IPS DF 6.9 (cell line): ENCODE measurements at regions not wholly inside any gene's neighbourhood (a gene's known extent, or its start where the extent isn't known, plus 50 kb on each side); places are given as distances from the start of the nearest gene placed in this dataset.

Experiments
- DNase-seq: peaks from one replicate; pipeline ENCODE4 v3.0.0-alpha.2; 2013; ENCODE audit warnings: low read depth, low spot score
- H3K27ac ChIP-seq: one replicate; pipeline ENCODE4 v1.5.1; 2013; ENCODE audit warnings: low read length, control low read depth
- H3K27me3 ChIP-seq: 2 replicates; pipeline ENCODE4 v1.6.1; 2013; ENCODE audit warnings: mild to moderate bottlenecking, low read length; ENCODE audit not compliant: control insufficient read depth, insufficient read depth
- H3K36me3 ChIP-seq: 2 replicates; pipeline ENCODE4 v1.6.1; 2013; ENCODE audit warnings: low read length; ENCODE audit not compliant: control insufficient read depth, insufficient read depth
- H3K4me1 ChIP-seq: 2 replicates; pipeline ENCODE4 v1.6.1; 2013; ENCODE audit warnings: low read length; ENCODE audit not compliant: control insufficient read depth, insufficient read depth
- H3K4me3 ChIP-seq: 2 replicates; pipeline ENCODE4 v1.5.1; 2013; ENCODE audit warnings: mild to moderate bottlenecking, low read length
- H3K9me3 ChIP-seq: 2 replicates; pipeline ENCODE4 v1.6.1; 2013; ENCODE audit warnings: low read length, inconsistent platforms; ENCODE audit not compliant: control insufficient read depth, insufficient read depth
- WGBS: extraction: QIAGEN DNeasy Blood & Tissue Kit; methylation state at CpG from one replicate; pipeline ENCODE4 v1.1.7; 2013; ENCODE audit warnings: mixed read lengths, missing lambda C conversion rate; ENCODE audit not compliant: insufficient read length, insufficient coverage; 5-methylcytosine and 5-hydroxymethylcytosine counted together

DNA sequence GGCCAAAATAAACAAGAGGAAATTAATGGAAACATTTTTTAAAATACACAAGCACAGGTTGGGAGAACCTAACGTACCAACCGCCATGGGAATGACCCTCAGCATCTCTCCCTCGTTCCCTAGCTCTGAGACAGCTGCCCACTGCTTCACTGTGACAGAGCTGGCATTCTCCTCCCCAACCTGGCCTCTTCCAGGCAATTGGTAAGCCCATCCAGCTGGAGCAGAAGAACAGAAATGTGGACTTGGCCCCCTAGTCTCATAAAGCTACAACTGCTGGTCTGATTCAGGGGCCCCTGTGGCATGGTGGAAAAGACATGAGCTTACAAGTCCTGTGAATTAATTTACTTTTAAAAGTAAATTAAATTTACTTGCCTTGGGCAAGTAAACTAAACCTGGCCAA is 245.1 kb downstream of the PTTG2 start:
- Histone ChIP-seq H3K9me3 (no peaks in the 10 kb centered on the region), H3K4me1 (0 out of 2 replicates have a peak, but pooled peaks cover 1% of the 10 kb centered on the region), H3K27me3 (no peaks in the 10 kb centered on the region), H3K27ac (no peak overlapping the region), H3K4me3 (no peak overlapping the region), H3K36me3 (no peaks in the 10 kb centered on the region)
- no CpG with 5 or more reads among the region's 3 CpGs for WGBS
- DNase-seq: no peak

DNA sequence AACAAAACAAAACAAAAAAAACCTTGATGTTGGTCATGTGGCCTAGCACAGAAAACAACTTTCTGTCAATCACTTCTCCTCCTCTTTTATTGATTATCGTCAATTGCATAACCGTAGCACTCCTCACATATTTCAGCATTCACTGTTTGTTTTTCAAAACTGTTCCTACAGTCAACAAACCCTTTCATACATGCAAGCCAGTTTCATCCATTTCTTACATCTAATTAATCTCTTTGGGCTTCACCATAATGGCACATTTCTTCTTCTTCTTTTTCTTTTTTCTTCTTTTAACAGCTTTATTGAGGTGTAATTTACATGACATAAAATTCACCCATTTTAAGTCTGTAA is 246.9 kb downstream of the PTTG2 start:
- no peaks in the 10 kb centered on the region for H3K27me3 ChIP-seq
- WGBS: no CpG with 5 or more reads among the region's 2 CpGs
- H3K27ac ChIP-seq: no peak overlapping the region
- H3K4me1 ChIP-seq: 0 out of 2 replicates have a peak, but pooled peaks cover 1% of the 10 kb centered on the region
- H3K9me3 ChIP-seq: no peaks in the 10 kb centered on the region
- H3K4me3 ChIP-seq: no peak overlapping the region
- no peak for DNase-seq
- no peaks in the 10 kb centered on the region for H3K36me3 ChIP-seq

- H3K27ac ChIP-seq: no peak overlapping the region
- no CpG with 5 or more reads among the region's 2 CpGs for WGBS
- no peak overlapping the region for H3K4me3 ChIP-seq
- DNase-seq: no peak
- no peaks in the 10 kb centered on the region for H3K9me3 ChIP-seq
- H3K36me3 ChIP-seq: no peaks in the 10 kb centered on the region
- H3K27me3 ChIP-seq: no peaks in the 10 kb centered on the region
- H3K4me1 ChIP-seq: 0 out of 2 replicates have a peak, but pooled peaks cover 1% of the 10 kb centered on the region
These were observed 249.5 kb downstream of the PTTG2 start for GRCh38 chr4:38209654-38210053.

GRCh38 chr4:38210396-38211114 is 250.4 kb downstream of the PTTG2 start:
- no peaks in the 10 kb centered on the region for H3K27me3 ChIP-seq
- no peak overlapping the region for H3K27ac ChIP-seq
- no peaks in the 10 kb centered on the region for H3K36me3 ChIP-seq
- DNase-seq: no peak
- WGBS: no CpG with 5 or more reads among the region's 11 CpGs
- H3K4me3 ChIP-seq: no peak overlapping the region
- 0 out of 2 replicates have a peak, but pooled peaks cover 1% of the 10 kb centered on the region for H3K4me1 ChIP-seq
- no peaks in the 10 kb centered on the region for H3K9me3 ChIP-seq

DNA sequence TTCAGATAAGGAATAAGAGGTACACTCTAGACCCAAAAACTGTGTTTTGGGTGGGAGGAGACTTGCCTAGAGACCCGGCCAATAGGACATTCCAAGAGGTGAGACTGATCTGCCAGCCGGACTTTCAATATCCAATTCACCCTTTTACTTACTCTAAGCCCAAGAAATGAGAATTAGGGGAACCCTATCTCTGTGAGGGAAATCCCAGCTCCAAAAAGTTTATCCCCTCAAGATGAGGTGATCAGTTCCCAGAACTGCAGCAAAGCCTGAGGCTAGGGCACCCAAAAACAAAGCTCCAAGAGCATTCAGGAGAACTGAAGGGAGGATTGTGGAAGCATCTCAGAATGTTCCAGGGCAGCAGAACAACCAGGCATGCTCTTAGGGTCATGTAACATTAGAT is 251.7 kb downstream of the PTTG2 start:
- no peaks in the 10 kb centered on the region for H3K36me3 ChIP-seq
- no peak overlapping the region for H3K27ac ChIP-seq
- DNase-seq: no peak
- H3K4me3 ChIP-seq: no peak overlapping the region
- H3K27me3 ChIP-seq: no peaks in the 10 kb centered on the region
- H3K4me1 ChIP-seq: 0 out of 2 replicates have a peak, but pooled peaks cover 1% of the 10 kb centered on the region
- WGBS: no CpG with 5 or more reads among the region's 2 CpGs
- no peaks in the 10 kb centered on the region for H3K9me3 ChIP-seq

DNA sequence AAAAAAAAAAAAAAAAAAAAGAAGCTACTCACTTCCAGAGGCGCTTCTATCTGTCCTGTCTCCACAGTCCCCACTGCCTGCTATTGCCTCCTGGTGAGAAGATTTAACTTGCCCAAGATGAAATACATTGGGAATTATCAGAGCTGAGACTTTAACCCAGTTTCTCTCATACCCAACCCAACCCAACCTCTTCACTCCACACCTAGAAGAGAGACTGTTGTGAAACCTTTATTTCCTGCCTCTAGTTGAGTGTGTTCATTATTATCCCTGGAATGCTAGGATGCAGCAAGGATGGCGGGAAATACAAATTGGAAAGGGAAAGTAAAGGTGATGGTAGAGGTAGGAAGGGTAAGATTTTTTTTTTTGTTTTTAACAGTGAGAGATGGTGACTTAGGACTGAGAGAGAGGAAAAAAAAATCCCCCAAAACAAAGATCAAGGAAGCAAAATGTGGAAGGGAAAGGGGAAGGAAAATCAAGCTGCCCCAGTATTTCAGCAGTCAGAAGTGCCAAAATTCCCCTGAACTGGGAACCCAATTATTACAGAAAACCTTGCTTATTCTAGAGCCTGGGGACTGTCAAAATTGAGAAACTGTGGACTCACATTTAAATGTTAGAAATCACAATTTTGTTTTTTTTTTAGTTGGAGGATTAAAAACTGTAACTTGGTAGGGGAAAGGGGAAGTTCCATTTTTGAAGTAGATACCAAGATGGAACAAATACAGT is 253.0 kb downstream of the PTTG2 start:
- no peak overlapping the region for H3K27ac ChIP-seq
- no peaks in the 10 kb centered on the region for H3K27me3 ChIP-seq
- no peaks in the 10 kb centered on the region for H3K36me3 ChIP-seq
- H3K4me1 ChIP-seq: 0 out of 2 replicates have a peak, but pooled peaks cover 1% of the 10 kb centered on the region
- H3K4me3 ChIP-seq: no peak overlapping the region
- no peaks in the 10 kb centered on the region for H3K9me3 ChIP-seq
- WGBS: 100% methylated on average over 1 of the region's 2 CpGs
- no peak for DNase-seq

GRCh38 chr4:38222892-38223291 is 262.7 kb downstream of the PTTG2 start:
- H3K9me3 ChIP-seq: no peaks in the 10 kb centered on the region
- WGBS: no CpG with 5 or more reads among the region's 2 CpGs
- no peak overlapping the region for H3K27ac ChIP-seq
- H3K27me3 ChIP-seq: no peaks in the 10 kb centered on the region
- H3K4me3 ChIP-seq: no peak overlapping the region
- no peaks in the 10 kb centered on the region for H3K4me1 ChIP-seq
- H3K36me3 ChIP-seq: no peaks in the 10 kb centered on the region
- DNase-seq: no peak

DNA sequence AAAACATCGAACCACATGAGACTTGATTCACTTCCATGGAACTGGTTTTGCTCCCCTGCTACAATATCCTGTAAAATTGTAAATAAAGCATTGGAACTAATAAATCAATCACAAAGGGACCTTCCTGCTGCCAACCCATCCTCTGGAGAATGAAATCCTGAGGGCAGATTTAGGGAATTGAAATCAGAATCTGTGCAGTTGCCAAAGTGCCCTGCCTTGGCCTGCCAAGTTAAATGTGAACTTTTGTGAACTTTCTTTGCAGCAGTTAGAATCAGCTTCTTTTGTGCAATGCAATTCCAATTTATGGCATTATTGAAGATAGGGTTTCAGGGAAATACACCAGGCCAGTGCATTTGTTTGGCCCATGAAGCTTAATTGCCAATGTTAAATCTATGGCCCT is 263.1 kb downstream of the PTTG2 start:
- H3K4me3 ChIP-seq: no peak overlapping the region
- H3K4me1 ChIP-seq: no peaks in the 10 kb centered on the region
- H3K27me3 ChIP-seq: no peaks in the 10 kb centered on the region
- no CpG with 5 or more reads among the region's 1 CpG for WGBS
- H3K27ac ChIP-seq: no peak overlapping the region
- H3K9me3 ChIP-seq: no peaks in the 10 kb centered on the region
- no peaks in the 10 kb centered on the region for H3K36me3 ChIP-seq
- DNase-seq: no peak

DNA sequence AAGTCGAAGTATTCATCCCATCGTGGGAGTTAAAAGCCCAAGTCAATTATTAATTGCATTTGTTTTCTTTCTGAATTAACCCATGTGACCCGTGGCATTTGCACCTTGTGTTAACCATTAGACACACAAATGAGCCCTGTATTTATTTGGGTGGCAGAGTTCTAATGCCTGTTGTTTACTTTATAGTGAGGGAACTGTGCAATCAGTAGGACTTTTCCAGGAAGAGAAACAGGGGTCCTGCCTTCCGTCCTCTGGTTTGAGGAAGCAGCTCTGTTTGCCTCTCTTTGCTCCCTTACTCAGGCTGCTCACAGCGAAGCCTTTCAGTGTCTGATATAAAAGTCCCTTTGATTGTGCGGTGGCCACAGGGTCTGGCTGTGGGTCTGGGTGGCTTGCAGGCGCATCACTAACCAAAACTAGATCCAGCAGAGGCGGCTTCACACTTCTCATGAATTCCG is 263.6 kb downstream of the PTTG2 start:
- Histone ChIP-seq H3K36me3 (no peaks in the 10 kb centered on the region), H3K27ac (no peak overlapping the region), H3K4me1 (no peaks in the 10 kb centered on the region), H3K9me3 (no peaks in the 10 kb centered on the region), H3K4me3 (no peak overlapping the region), H3K27me3 (no peaks in the 10 kb centered on the region)
- DNase-seq: no peak
- WGBS: no CpG with 5 or more reads among the region's 9 CpGs

DNA sequence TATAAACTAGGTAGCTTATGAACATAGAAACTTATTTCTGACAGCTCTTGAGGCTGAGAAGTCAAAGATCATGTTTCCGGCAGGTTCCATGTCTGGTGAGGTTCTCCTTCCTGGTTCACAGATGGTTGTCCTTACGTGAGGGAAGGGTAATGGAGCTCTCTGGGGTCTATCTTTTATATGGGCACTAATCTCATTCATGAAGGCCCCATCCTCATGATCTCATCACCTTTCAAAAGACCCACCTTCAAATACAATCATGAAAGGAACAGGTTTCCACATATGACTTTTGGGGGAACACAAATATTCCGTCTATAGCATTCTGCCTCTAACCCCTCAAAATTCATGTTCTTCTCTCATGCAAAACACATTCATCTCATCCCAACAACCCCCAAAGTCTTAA is 264.7 kb downstream of the PTTG2 start:
- no CpG with 5 or more reads among the region's 3 CpGs for WGBS
- no peaks in the 10 kb centered on the region for H3K27me3 ChIP-seq
- H3K9me3 ChIP-seq: no peaks in the 10 kb centered on the region
- DNase-seq: no peak
- no peak overlapping the region for H3K27ac ChIP-seq
- no peaks in the 10 kb centered on the region for H3K4me1 ChIP-seq
- no peaks in the 10 kb centered on the region for H3K36me3 ChIP-seq
- no peak overlapping the region for H3K4me3 ChIP-seq
